K562 (cell line): ENCODE measurements at regions not wholly inside any gene's neighbourhood (a gene's known extent, or its start where the extent isn't known, plus 50 kb on each side); places are given as distances from the start of the nearest gene placed in this dataset.

Source experiments
- ATAC-seq: fragments of 200-7000 bp; cut with Tn5 transposase; 3 replicates; pipeline ENCODE4 v1.9.1; 2020; ENCODE audit warnings: moderate library complexity
- BruUV-seq: library from RNA; stranded (reverse); fragments of 400-500 nt; replicated peaks from 2 replicates; lab custom pipeline; 2021; lab: Mats Ljungman, UMichigan
- CTCF ChIA-PET: fragments of 300-600 bp; formaldehyde crosslinking; extraction: SDS; loops from one replicate; lab custom pipeline; 2021; ENCODE audit warnings: low intra/inter-chr PET ratio; lab: Yijun Ruan, JAX
- POLR2A ChIA-PET: fragments of 300-600, 350-650 bp; sonication (Branson Sonifier 250); formaldehyde crosslinking; extraction: SDS; loops from one replicate; lab custom pipeline; 2021; ENCODE audit warnings: antibody characterized with exemption, inconsistent platforms; lab: Yijun Ruan, JAX
- DNase-seq, 4 experiments: peaks; one replicate each; pipeline versions ENCODE4 v3.0.0 to v3.0.0-alpha.2; 2011 to 2018; ENCODE audit warnings: low spot score in 3 of 4, mixed read lengths in 3 of 4; ENCODE audit errors: extremely low read depth in 1 of 4
- FAIRE-seq: peaks from 2 replicates; lab custom pipeline; 2011; peaks lifted over from hg19 to GRCh38; lab: Jason Lieb, UNC
- H2AFZ ChIP-seq: 2 replicates; pipeline ENCODE4 v1.6.0; 2011; ENCODE audit warnings: low read depth, low read length, control low read depth, inconsistent platforms
- H3K27ac ChIP-seq: fragments of 200-600 bp; 3 replicates; pipeline ENCODE4 v1.8.0; 2011; ENCODE audit warnings: low read depth, mild to moderate bottlenecking, control low read depth, inconsistent platforms, low read length, moderate library complexity, mixed read lengths; ENCODE audit errors: extremely low read depth
- H3K27me3 ChIP-seq, 2 experiments: fragments of 300-600 bp in 1 of 2; 2 replicates in 1 of 2; 3 replicates in 1 of 2; pipeline versions ENCODE4 v1.6.0 to v1.8.0; 2011; ENCODE audit warnings: inconsistent platforms in 2 of 2, low read length in 2 of 2, mild to moderate bottlenecking in 1 of 2, mixed read lengths in 1 of 2, moderate library complexity in 1 of 2; ENCODE audit not compliant: control insufficient read depth in 2 of 2, insufficient read depth in 2 of 2
- H3K36me3 ChIP-seq: fragments of 300-600 bp; 3 replicates; pipeline ENCODE4 v1.8.0; 2011; ENCODE audit warnings: mild to moderate bottlenecking, low read length, inconsistent platforms; ENCODE audit not compliant: control insufficient read depth, insufficient read depth
- H3K4me1 ChIP-seq, 2 experiments: fragments of 200-600 bp in 1 of 2; replicated peaks in 1 of 2; 2 replicates in 1 of 2; 3 replicates in 1 of 2; pipeline versions ENCODE4 v1.5.1 to v1.8.0; 2011; ENCODE audit warnings: inconsistent platforms in 2 of 2, low read length in 2 of 2, mild to moderate bottlenecking in 1 of 2, mixed read lengths in 1 of 2, moderate library complexity in 1 of 2; ENCODE audit not compliant: control insufficient read depth in 2 of 2, insufficient read depth in 2 of 2
- H3K4me2 ChIP-seq: 2 replicates; pipeline ENCODE4 v1.6.1; 2011; ENCODE audit warnings: low read length, control low read depth, inconsistent platforms, mixed read lengths; ENCODE audit not compliant: insufficient read depth
- H3K4me3 ChIP-seq: fragments of 200-600 bp; sonication (generic), shearing (Covaris generic); 2 replicates; pipeline ENCODE4 v1.5.1; 2016; ENCODE audit warnings: control low read depth, inconsistent platforms
- H3K79me2 ChIP-seq: fragments of 200-600 bp; 3 replicates; pipeline ENCODE4 v1.8.0; 2011; ENCODE audit warnings: low read length, inconsistent platforms; ENCODE audit not compliant: control insufficient read depth, insufficient read depth
- H3K9ac ChIP-seq, 2 experiments: 2 replicates each; pipeline versions ENCODE4 v1.6.0 to v1.6.1; 2011; ENCODE audit warnings: low read depth in 2 of 2, low read length in 2 of 2, control low read depth in 1 of 2, inconsistent platforms in 1 of 2, mild to moderate bottlenecking in 1 of 2, mixed read lengths in 1 of 2; ENCODE audit not compliant: insufficient read depth in 1 of 2
- H3K9me1 ChIP-seq: one replicate; pipeline ENCODE4 v1.6.0; 2011; ENCODE audit warnings: inconsistent platforms, mild to moderate bottlenecking, low read length, moderate library complexity; ENCODE audit not compliant: control insufficient read depth, insufficient read depth
- H3K9me3 ChIP-seq: replicated peaks from 2 replicates; pipeline ENCODE4 v1.5.1; 2011; ENCODE audit warnings: low read depth, low read length, inconsistent platforms; ENCODE audit not compliant: control insufficient read depth, insufficient read depth
- H4K20me1 ChIP-seq: replicated peaks from 2 replicates; pipeline ENCODE4 v1.6.1; 2011; ENCODE audit warnings: low read length, inconsistent platforms, mixed read lengths; ENCODE audit not compliant: control insufficient read depth, insufficient read depth
- CBFA2T2 ChIP-seq: fragments of 450-650 bp; conservative IDR thresholded peaks from 2 replicates; pipeline ENCODE4 v1.6.1; 2017; ENCODE audit warnings: mild to moderate bottlenecking
- ESRRA ChIP-seq: fragments of 450-650 bp; IDR thresholded peaks from 2 replicates; pipeline ENCODE4 v1.6.1; 2014; ENCODE audit warnings: low read depth, mild to moderate bottlenecking, moderate library complexity, borderline replicate concordance
- FOXP1 ChIP-seq: sonication (generic); formaldehyde crosslinking; IDR thresholded peaks from 2 replicates; pipeline ENCODE4 v1.8.0; 2022; ENCODE audit warnings: mild to moderate bottlenecking, missing genetic modification reagents
- TEAD4 ChIP-seq, 2 experiments: sonication (generic) in 1 of 2; formaldehyde crosslinking in 1 of 2; IDR thresholded peaks; 2 replicates each; pipeline versions ENCODE4 v1.6.1 to v1.8.0; 2012 to 2022; ENCODE audit warnings: borderline replicate concordance in 1 of 2, inconsistent platforms in 1 of 2, low read length in 1 of 2, mild to moderate bottlenecking in 1 of 2, missing genetic modification reagents in 1 of 2
- WGBS: fragments of 100-300 bp; shearing (Covaris generic); methylation state at CpG from one replicate; pipeline ENCODE4 v1.1.6; 2016; ENCODE audit warnings: low coverage, mixed read lengths; ENCODE audit not compliant: insufficient coverage; ENCODE audit errors: missing lambda C conversion rate; 5-methylcytosine and 5-hydroxymethylcytosine counted together
- in situ Hi-C: fragments of 300-500 bp; cut with MboI; formaldehyde crosslinking; loops from 4 replicates; pipeline ENCODE4 v1.15.0; 2018; ENCODE audit warnings: inconsistent platforms, mixed read lengths
- intact Hi-C: fragments of 100-400 bp; cut with micrococcal nuclease; formaldehyde crosslinking; loops from 2 replicates; pipeline ENCODE4 v1.14.2; 2022

GRCh38 chr11:69209421-69210309 is 53.9 kb downstream of the SMIM38 start:
- in situ Hi-C loops = no loop called here
- ATAC-seq = no peak; the same call in 2 of the 3 replicates

More at GRCh38 chr11:69209421-69210309, 53.9 kb downstream of the SMIM38 start:
- ChIA-PET CTCF (no interaction called here), POLR2A (no interaction called here)
- Histone ChIP-seq H2AFZ (peak overlapping the region; percentile 42), H3K27ac (no peak overlapping the region), H4K20me1 (no peaks in the 10 kb centered on the region), H3K36me3 (no peaks in the 10 kb centered on the region), H3K4me3 (no peak overlapping the region), H3K4me2 (no peak overlapping the region; the same call in 1 of the 2 replicates), H3K79me2 (no peaks in the 10 kb centered on the region), H3K9ac (peak overlapping the region in 1 of 2 experiments; percentile 43; a peak in 1 of 4 replicates), H3K4me1 (peaks cover 14 to 19% of the 10 kb centered on the region in 2 experiments), H3K9me1 (no peaks in the 10 kb centered on the region), H3K27me3 (peaks cover 11 to 42% of the 10 kb centered on the region in 2 experiments), H3K9me3 (no peaks in the 10 kb centered on the region)
- no peak for FAIRE-seq
- no TSS peak for BruUV-seq
- TF ChIP-seq CBFA2T2 (no peak), FOXP1 (CRISPR knock-in tag) (no peak), ESRRA (0 out of 2 replicates have a peak, but pooled peaks have one; percentile 37), TEAD4 (IDR thresholded peaks at IDR 0.05; ENCODE audit: low read length) (no peak), TEAD4 (CRISPR knock-in tag; IDR thresholded peaks at IDR 0.05; ENCODE audit: borderline replicate concordance) (0 out of 2 replicates have a peak, but pooled peaks have one; percentile 32)
- intact Hi-C loops = loop anchor here (10.0 kb wide), 1 partner anchor 75 kb away; no protein-coding TSS in a partner anchor
- WGBS = 37% methylated on average over 18 of the region's 23 CpGs
- peak in 1 of 4 experiments; percentile 20 for DNase-seq
